BLaER1 treated with 17β-estradiol and CSF1 and Interleukin-3, amounts not matched to agents 10 nM and 100 nM (cell line): ENCODE measurements at regions not wholly inside any gene's neighbourhood (a gene's known extent, or its start where the extent isn't known, plus 50 kb on each side); places are given as distances from the start of the nearest gene placed in this dataset.
A peak's percentile ranks its signal among the peaks of the same experiment; 100 is the strongest.

Experiments
- H3K27ac ChIP-seq, 11 experiments: shearing (Covaris generic); formaldehyde crosslinking; 2 replicates each; pipeline ENCODE4 v1.8.1; 2022
- H3K27me3 ChIP-seq, 11 experiments: shearing (Covaris generic); formaldehyde crosslinking; 2 replicates each; pipeline ENCODE4 v1.8.1; 2022
- H3K36me3 ChIP-seq, 11 experiments: shearing (Covaris generic); formaldehyde crosslinking; 2 replicates each; pipeline ENCODE4 v1.8.1; 2022
- H3K4me1 ChIP-seq, 10 experiments: shearing (Covaris generic); formaldehyde crosslinking; 2 replicates each; pipeline ENCODE4 v1.8.1; 2022
- H3K4me2 ChIP-seq, 11 experiments: shearing (Covaris generic); formaldehyde crosslinking; 2 replicates each; pipeline ENCODE4 v1.8.1; 2022
- H3K4me3 ChIP-seq, 10 experiments: shearing (Covaris generic); formaldehyde crosslinking; 2 replicates each; pipeline ENCODE4 v1.8.1; 2022
- H3K9ac ChIP-seq, 11 experiments: shearing (Covaris generic); formaldehyde crosslinking; 2 replicates each; pipeline ENCODE4 v1.8.1; 2022
- H3K9me3 ChIP-seq, 11 experiments: shearing (Covaris generic); formaldehyde crosslinking; replicated peaks in 1 of 11; 2 replicates each; pipeline ENCODE4 v1.8.1; 2022
- H4K20me1 ChIP-seq, 11 experiments: shearing (Covaris generic); formaldehyde crosslinking; 2 replicates each; pipeline ENCODE4 v1.8.1; 2022
- Cebpa-rat ChIP-seq, 11 experiments: shearing (Covaris generic); IDR thresholded peaks; 2 replicates each; pipeline ENCODE4 v1.8.1; 2022

GRCh38 chr17:34788696-34789095 lies 172.6 kb downstream of the CCT6B start:
- no peak overlapping the region for H3K9ac ChIP-seq
- H3K36me3 ChIP-seq = no peaks in the 10 kb centered on the region
- H3K4me1 ChIP-seq = no peaks in the 10 kb centered on the region
- no peak overlapping the region for H3K4me3 ChIP-seq
- no peaks in the 10 kb centered on the region for H3K9me3 ChIP-seq
- TF ChIP-seq Cebpa-rat (IDR thresholded peaks at IDR 0.05) = no peak
- no peak overlapping the region for H3K27ac ChIP-seq
- H3K4me2 ChIP-seq = no peak overlapping the region
- peaks cover 0 to 4% (median 0%) of the 10 kb centered on the region in 11 experiments; a peak in 3 of 22 replicates for H4K20me1 ChIP-seq
- H3K27me3 ChIP-seq = no peaks in the 10 kb centered on the region

DNA sequence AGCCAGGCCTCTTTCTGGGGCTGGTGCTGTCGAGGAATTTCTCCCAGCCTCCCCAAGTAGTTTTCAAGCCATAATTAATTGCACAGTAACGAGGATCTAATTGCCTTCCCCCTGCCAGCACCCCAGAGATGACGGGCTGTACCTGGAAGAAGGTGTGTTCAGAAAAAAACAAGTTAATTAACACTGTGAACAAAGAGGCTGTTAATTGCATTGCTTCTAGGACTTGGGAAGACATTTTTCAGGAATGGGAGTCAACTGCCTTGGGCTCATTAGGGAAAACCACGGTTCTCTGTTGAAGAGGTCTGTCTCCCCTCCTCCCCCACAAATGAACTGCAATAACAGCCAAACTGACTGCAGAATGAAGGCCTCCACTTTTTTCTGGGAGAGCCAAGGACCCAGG lies 176.7 kb downstream of the CCT6B start:
- H3K27me3 ChIP-seq = no peaks in the 10 kb centered on the region
- H3K9ac ChIP-seq = no peak overlapping the region
- no peak for TF ChIP-seq Cebpa-rat (IDR thresholded peaks at IDR 0.05)

DNA sequence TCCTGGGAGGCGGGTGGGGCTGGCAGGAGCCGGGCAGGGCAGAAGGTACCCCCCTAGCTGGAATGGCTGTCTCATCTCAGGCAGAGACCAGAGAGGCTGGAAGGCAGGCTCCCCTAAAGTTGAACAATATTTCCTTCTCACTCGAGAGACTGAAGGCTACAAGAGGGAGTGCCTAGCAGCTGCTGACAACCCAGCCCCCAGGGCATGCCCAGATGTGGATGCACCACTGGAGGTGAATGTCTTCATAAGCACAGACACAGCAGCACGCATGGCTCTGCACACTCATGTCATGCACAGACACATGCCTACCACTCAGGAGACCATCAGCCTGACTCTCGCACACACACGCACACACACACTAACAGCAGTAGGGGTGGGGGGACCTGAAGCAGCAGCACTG lies 179.0 kb downstream of the CCT6B start:
- peaks cover 0 to 4% (median 0%) of the 10 kb centered on the region in 11 experiments; a peak in 2 of 22 replicates for H4K20me1 ChIP-seq
- 0 out of 22 replicates have a peak, but pooled peaks cover 0 to 3% (median 0%) of the 10 kb centered on the region in 11 experiments for H3K36me3 ChIP-seq
- no peak for TF ChIP-seq Cebpa-rat (IDR thresholded peaks at IDR 0.05)
- H3K27me3 ChIP-seq = no peaks in the 10 kb centered on the region
- peaks cover 0 to 11% (median 8%) of the 10 kb centered on the region in 10 experiments; a peak in 15 of 20 replicates for H3K4me1 ChIP-seq
- H3K9me3 ChIP-seq = peaks cover 22 to 45% (median 29%) of the 10 kb centered on the region in 11 experiments
- H3K4me3 ChIP-seq = no peak overlapping the region
- no peak overlapping the region for H3K27ac ChIP-seq
- no peak overlapping the region for H3K4me2 ChIP-seq
- no peak overlapping the region for H3K9ac ChIP-seq

More for the DNA sequence above, 176.7 kb downstream of the CCT6B start:
- Histone ChIP-seq H4K20me1 (peaks cover 0 to 4% (median 0%) of the 10 kb centered on the region in 11 experiments; a peak in 3 of 22 replicates), H3K4me3 (no peak overlapping the region), H3K9me3 (peaks cover 22 to 31% (median 24%) of the 10 kb centered on the region in 11 experiments), H3K27ac (no peak overlapping the region), H3K4me1 (peaks cover 0 to 2% (median 1%) of the 10 kb centered on the region in 10 experiments; a peak in 10 of 20 replicates), H3K36me3 (0 out of 22 replicates have a peak, but pooled peaks cover 0 to 3% (median 0%) of the 10 kb centered on the region in 11 experiments), H3K4me2 (no peak overlapping the region)

DNA sequence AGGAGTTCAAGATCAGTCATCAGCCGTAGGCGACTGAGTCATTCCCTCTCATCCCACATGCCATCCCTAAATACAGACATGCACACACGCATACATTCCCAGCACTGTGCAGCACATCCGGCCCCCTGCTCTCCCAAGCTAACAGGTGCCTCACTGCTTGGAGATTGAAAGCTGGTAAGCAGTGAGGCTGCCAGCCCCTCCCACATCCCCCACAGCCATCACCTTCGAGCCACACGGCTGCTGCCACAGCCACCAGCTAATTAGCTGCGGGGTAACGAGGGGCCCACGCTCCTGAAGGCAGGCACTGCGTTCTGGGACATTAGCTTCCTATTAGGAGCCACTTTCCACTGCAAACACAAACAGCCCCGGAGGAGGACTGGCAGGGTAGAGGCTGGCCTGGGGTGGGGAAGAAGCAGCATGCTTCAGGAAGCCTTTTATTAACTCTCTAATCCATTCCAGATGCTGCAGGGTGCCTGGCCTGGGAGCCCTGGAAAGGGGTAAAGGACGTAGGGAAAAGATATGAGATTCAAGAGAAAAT lies 179.6 kb downstream of the CCT6B start:
- no peak overlapping the region for H3K27ac ChIP-seq
- H3K9ac ChIP-seq = no peak overlapping the region

GRCh38 chr17:34781071-34781470 lies 180.2 kb downstream of the CCT6B start:
- TF ChIP-seq Cebpa-rat (IDR thresholded peaks at IDR 0.05) = no peak
- Histone ChIP-seq H3K4me1 (peaks cover 0 to 11% (median 8%) of the 10 kb centered on the region in 10 experiments; a peak in 15 of 20 replicates), H3K4me2 (no peak overlapping the region), H3K27ac (no peak overlapping the region), H4K20me1 (peaks cover 0 to 2% (median 0%) of the 10 kb centered on the region in 11 experiments; a peak in 1 of 22 replicates), H3K9ac (no peak overlapping the region), H3K4me3 (no peak overlapping the region), H3K36me3 (0 out of 22 replicates have a peak, but pooled peaks cover 0 to 3% (median 0%) of the 10 kb centered on the region in 11 experiments), H3K9me3 (peaks cover 22 to 45% (median 29%) of the 10 kb centered on the region in 11 experiments), H3K27me3 (no peaks in the 10 kb centered on the region)

More for the DNA sequence above, 179.6 kb downstream of the CCT6B start:
- H4K20me1 ChIP-seq = peaks cover 0 to 4% (median 0%) of the 10 kb centered on the region in 11 experiments; a peak in 1 of 22 replicates
- no peak overlapping the region for H3K4me3 ChIP-seq
- no peaks in the 10 kb centered on the region for H3K27me3 ChIP-seq
- H3K36me3 ChIP-seq = 0 out of 22 replicates have a peak, but pooled peaks cover 0 to 3% (median 0%) of the 10 kb centered on the region in 11 experiments
- no peak overlapping the region for H3K4me2 ChIP-seq
- TF ChIP-seq Cebpa-rat (IDR thresholded peaks at IDR 0.05) = no peak
- peaks cover 22 to 45% (median 29%) of the 10 kb centered on the region in 11 experiments for H3K9me3 ChIP-seq
- peaks cover 0 to 11% (median 8%) of the 10 kb centered on the region in 10 experiments; a peak in 15 of 20 replicates for H3K4me1 ChIP-seq

GRCh38 chr17:34780438-34780837 lies 180.8 kb downstream of the CCT6B start:
- Histone ChIP-seq H3K9ac (no peak overlapping the region), H3K9me3 (peaks cover 22 to 45% (median 29%) of the 10 kb centered on the region in 11 experiments), H3K4me2 (no peak overlapping the region), H3K27me3 (no peaks in the 10 kb centered on the region), H4K20me1 (no peaks in the 10 kb centered on the region; a peak in 2 of 22 replicates), H3K27ac (no peak overlapping the region), H3K4me3 (no peak overlapping the region), H3K4me1 (peaks cover 0 to 11% (median 8%) of the 10 kb centered on the region in 10 experiments; a peak in 15 of 20 replicates), H3K36me3 (0 out of 22 replicates have a peak, but pooled peaks cover 0 to 3% (median 0%) of the 10 kb centered on the region in 11 experiments)
- no peak for TF ChIP-seq Cebpa-rat (IDR thresholded peaks at IDR 0.05)

DNA sequence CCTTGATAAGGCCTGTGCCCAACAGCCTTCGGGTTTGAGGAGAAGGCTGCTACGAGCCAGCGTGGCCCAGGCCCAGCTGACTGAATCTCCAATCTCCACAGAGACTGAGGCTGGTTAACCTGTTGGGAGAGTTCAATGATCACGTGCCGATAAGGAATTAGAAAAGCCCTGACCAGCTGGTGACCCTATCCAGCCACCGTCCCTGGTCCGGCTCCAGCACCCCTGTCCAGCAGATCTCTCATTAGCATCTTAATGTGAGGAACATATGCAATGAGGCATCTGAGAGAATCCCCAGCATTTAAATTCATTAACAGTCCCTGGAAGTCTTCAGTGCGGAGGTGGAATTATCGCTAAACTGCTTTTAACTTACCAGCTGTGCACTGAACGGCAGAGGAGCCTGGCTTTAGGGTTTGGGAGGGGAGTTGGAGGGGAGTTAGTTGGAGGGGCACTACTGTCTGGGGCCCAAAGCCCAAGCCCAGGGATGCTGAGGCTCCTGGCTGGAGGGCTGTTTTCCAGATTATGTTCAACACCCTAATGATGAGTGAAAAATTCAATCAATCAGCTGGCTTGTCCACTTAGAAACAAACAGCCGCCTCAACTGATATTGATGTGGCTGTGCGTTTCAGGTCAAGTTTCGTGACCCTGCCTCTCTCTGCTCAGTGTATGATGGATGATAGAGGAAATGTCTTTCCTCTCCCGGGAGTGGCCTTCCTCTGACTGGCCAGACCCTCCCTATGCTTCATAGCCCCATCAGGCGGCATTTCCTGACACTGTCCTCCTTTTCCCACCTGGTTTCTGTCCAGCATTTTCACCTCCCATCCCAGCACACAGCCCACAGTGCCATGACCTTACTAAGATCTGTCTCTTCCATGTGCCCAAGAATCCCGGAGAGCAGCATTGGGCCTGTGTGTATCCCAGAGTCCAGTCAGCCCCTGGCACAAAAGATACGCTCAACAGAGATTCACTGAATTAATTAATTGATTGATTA lies 184.5 kb downstream of the CCT6B start:
- no peak overlapping the region for H3K4me2 ChIP-seq
- H3K4me1 ChIP-seq = peaks cover 0 to 32% (median 28%) of the 10 kb centered on the region in 10 experiments; a peak in 17 of 20 replicates
- no peaks in the 10 kb centered on the region for H3K27me3 ChIP-seq
- TF ChIP-seq Cebpa-rat (IDR thresholded peaks at IDR 0.05) = no peak
- peaks cover 22 to 37% (median 25%) of the 10 kb centered on the region in 11 experiments for H3K9me3 ChIP-seq
- H3K9ac ChIP-seq = no peak overlapping the region
- H3K27ac ChIP-seq = no peak overlapping the region
- H4K20me1 ChIP-seq = no peaks in the 10 kb centered on the region; a peak in 1 of 22 replicates
- H3K36me3 ChIP-seq = 0 out of 22 replicates have a peak, but pooled peaks cover 0 to 3% (median 0%) of the 10 kb centered on the region in 11 experiments
- no peak overlapping the region for H3K4me3 ChIP-seq

DNA sequence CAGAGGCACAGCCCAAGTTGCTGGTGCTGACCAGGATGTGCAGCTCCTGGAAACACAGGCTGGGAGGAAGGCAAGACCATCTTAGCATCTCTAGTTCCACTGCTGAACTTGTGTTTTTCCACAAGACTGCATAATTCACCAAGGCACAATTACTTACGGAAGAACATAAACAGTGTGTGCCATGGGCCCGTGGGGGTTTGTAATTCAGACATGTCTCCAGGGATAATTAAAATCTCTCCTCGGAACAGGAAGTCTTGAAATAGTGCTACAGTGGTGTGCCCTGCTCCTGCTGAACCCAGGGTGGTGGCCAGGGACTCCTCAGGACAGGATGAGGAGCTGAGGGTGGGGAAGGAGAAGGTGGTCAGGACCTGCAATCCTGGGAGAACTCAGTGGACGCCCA lies 188.2 kb downstream of the CCT6B start:
- peaks cover 0 to 30% (median 26%) of the 10 kb centered on the region in 10 experiments; a peak in 17 of 20 replicates for H3K4me1 ChIP-seq
- no peak overlapping the region for H3K27ac ChIP-seq
- H3K36me3 ChIP-seq = no peaks in the 10 kb centered on the region
- H3K9ac ChIP-seq = no peak overlapping the region
- H3K27me3 ChIP-seq = no peaks in the 10 kb centered on the region
- no peaks in the 10 kb centered on the region for H3K9me3 ChIP-seq
- TF ChIP-seq Cebpa-rat (IDR thresholded peaks at IDR 0.05) = no peak
- peak overlapping the region in 10 of 11 experiments; percentile 23 to 85 (median 70); a peak in 18 of 22 replicates for H3K4me2 ChIP-seq
- H3K4me3 ChIP-seq = no peak overlapping the region
- no peaks in the 10 kb centered on the region; a peak in 1 of 22 replicates for H4K20me1 ChIP-seq
